ENCODE measurements at regions not wholly inside any gene's neighbourhood (a gene's known extent, or its start where the extent isn't known, plus 50 kb on each side); places are given as distances from the start of the nearest gene placed in this dataset.

- no peak for TF ChIP-seq CTCF (IDR thresholded peaks at IDR 0.05; ENCODE audit: low read depth, low read length)
- in situ Hi-C loops (cut with HindIII; ENCODE audit: low sequenced_read_pairs) = no loop called here
- DNase-seq (ENCODE audit: low read depth, low spot score) = peak; percentile 73
- no peak overlapping the region for H3K4me3 ChIP-seq (ENCODE audit: low read depth, low read length)
Measured at GRCh38 chr17:72370819-72371218, 250.0 kb downstream of the SOX9 start.

DNA sequence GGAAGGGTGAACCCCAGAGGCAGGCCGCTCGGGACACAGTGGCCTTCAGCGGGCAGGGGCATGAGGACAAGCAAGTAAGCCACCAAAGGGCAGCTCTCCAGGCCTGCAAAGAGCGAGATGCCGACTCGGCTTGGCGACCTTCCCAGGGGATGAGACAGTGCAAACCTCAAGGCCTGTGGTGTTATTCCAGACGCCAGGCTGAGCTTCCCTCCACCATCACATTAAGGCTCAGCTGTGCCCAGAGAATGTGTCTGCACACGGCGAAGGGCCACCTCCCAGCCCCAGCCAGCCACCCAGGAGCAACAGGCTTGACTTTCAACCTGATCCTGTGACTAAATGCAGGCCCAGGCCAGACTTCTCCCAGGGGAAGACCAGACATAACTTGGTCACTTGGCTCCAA, 251.4 kb downstream of the SOX9 start:
- DNase-seq (ENCODE audit: low read depth, low spot score) = peak; percentile 29
- TF ChIP-seq CTCF (IDR thresholded peaks at IDR 0.05; ENCODE audit: low read depth, low read length) = no peak
- in situ Hi-C loops (cut with HindIII; ENCODE audit: low sequenced_read_pairs) = no loop called here
- no peak overlapping the region for H3K4me3 ChIP-seq (ENCODE audit: low read depth, low read length)

GRCh38 chr17:72373910-72374741, 253.3 kb downstream of the SOX9 start:
- TF ChIP-seq CTCF (IDR thresholded peaks at IDR 0.05; ENCODE audit: low read depth, low read length) = no peak
- DNase-seq (ENCODE audit: low read depth, low spot score) = peak; percentile 66
- H3K4me3 ChIP-seq (ENCODE audit: low read depth, low read length) = no peak overlapping the region
- in situ Hi-C loops (cut with HindIII; ENCODE audit: low sequenced_read_pairs) = no loop called here

GRCh38 chr17:72376526-72377345, 255.9 kb downstream of the SOX9 start:
- in situ Hi-C loops (cut with HindIII; ENCODE audit: low sequenced_read_pairs) = no loop called here
- H3K4me3 ChIP-seq (ENCODE audit: low read depth, low read length) = no peak overlapping the region
- no peak for TF ChIP-seq CTCF (IDR thresholded peaks at IDR 0.05; ENCODE audit: low read depth, low read length)
- no peak for DNase-seq (ENCODE audit: low read depth, low spot score)

DNA sequence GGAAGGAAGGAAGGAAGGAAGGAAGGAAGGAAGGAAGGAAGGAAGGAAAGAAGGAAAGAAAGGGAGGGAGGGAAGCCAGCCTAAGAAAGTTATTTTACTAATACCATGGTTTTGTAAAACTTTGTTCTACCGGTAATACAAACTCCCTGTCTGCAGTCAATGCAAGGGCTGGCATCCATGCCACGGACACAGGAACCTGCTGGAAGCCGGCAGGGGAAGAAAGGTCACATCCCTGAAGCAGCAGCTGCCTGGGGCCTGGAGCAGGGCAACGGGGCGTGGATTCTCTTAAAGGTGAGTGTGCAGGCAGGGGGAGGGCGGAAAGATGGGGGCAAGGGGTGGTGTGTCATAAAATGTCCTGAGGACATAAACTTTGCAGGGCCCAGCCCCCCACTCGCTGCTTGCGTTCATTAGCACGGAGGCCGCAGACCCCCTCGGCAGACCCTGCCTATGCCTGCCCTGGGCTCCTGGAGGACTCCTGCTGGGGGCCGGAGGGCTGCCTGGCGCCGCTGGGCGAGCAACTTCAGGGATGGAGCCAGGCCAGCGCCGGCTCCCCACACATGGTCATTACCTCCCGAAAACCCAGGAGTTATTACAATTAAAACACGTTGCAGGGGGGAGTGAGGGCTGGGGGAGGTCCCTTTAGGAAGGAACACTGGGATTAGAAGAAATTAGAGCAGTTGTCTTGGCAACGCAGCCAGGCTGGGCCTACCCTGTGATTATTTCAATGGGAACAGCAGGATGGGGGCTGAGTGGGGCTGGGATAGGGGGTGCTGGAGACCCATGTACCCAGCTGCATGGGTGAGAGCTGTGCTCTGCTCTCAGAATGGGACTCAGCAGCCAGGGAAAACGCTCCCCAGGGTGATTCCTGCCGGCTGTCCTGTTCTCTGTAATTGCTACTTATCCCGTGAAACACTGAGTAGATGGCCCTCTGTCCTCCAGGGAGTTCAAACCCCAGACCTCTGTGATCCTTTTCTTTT, 257.9 kb downstream of the SOX9 start:
- in situ Hi-C loops (cut with HindIII; ENCODE audit: low sequenced_read_pairs) = no loop called here
- no peak for TF ChIP-seq CTCF (IDR thresholded peaks at IDR 0.05; ENCODE audit: low read depth, low read length)
- no peak for DNase-seq (ENCODE audit: low read depth, low spot score)
- H3K4me3 ChIP-seq (ENCODE audit: low read depth, low read length) = no peak overlapping the region

GRCh38 chr17:72379516-72379915, 258.7 kb downstream of the SOX9 start:
- in situ Hi-C loops (cut with HindIII; ENCODE audit: low sequenced_read_pairs) = no loop called here
- no peak for DNase-seq (ENCODE audit: low read depth, low spot score)
- H3K4me3 ChIP-seq (ENCODE audit: low read depth, low read length) = no peak overlapping the region
- no peak for TF ChIP-seq CTCF (IDR thresholded peaks at IDR 0.05; ENCODE audit: low read depth, low read length)
